ENCODE measurements at regions not wholly inside any gene's neighbourhood (a gene's known extent, or its start where the extent isn't known, plus 50 kb on each side); places are given as distances from the start of the nearest gene placed in this dataset.
"Not testable (repeated sequence)": the region's sequence is repeated elsewhere in the genome, so short reads cannot be mapped to it uniquely, and the experiment has no call there.

DNA sequence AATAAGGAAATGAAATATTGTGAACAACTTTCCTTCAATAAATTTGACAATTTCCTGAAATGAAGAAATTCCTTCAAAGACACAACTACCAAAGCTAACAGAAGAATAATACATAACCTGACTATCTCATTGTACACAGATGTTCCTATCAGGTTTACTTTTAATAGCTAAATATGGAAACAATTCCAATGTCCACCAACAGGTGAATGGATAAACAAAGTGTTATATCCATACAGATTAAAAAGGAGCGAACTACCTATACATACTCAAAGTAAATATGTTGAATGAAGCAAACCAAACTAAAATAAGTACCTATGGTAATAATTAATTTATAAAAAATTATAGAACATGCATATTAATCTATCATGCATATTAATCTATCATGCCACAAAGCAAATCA is 554.9 kb downstream of the PPP4R3C start:
- DNase-seq (ENCODE audit: extremely low read depth, low read depth, low spot score), result no peak

DNA sequence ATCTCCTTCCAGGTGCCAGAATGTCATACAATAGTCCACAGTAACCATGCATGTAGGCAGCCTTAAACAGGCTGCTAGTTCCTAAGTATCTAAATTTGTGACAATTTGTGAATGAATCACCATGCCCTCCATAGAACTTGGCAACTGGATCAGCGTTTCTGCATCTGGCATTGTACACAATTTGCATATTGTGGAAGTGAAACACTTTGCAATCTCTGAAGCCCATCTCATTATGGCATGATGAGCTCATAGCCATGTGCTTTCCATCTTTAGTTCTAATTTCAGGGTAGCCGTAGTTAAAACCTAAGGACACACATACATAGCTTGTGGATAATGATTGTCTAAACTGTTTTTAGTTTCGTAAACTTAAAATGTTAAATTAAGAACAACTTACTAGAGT is 573.6 kb downstream of the PPP4R3C start:
- DNase-seq (ENCODE audit: extremely low read depth, low read depth, low spot score), result no peak

DNA sequence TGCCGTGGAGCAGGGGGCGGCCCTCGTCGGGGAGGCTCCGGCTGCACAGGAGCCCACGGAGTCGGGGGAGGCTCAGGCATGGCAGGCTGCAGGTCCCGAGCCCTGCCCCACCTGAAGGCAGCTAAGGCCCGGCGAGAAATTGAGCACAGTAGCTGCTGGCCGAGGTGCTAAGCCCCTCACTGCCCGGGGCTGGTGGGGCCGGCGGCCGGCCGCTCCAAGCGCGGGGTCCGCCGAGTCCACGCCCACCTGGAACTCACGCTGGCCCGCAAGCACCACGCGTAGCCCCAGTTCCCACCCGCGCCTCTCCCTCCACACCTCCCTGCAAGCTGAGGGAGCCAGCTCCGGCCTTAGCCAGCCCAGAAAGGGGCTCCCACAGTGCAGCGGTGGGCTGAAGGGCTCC is 589.4 kb downstream of the PPP4R3C start:
- DNase-seq (ENCODE audit: extremely low read depth, low read depth, low spot score), result no peak

DNA sequence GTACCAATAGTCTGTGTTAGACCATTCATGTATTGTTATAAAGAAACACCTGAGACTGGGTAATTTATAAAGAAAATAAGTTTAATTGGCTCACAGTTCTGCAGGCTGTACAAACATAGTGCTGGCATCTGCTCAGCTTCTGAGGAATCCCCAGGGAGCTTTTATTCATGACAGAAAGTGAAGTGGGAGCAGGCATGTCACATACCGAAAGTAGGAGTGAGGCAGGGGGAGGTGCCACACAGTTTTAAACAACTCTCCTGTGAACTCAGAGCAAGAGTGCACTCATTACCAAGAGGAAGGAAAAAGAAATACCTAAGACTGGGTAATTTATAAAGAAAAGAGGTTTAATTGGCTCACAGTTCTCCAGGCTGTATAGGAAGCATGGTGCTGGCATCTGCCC is 591.2 kb downstream of the PPP4R3C start:
- DNase-seq (ENCODE audit: extremely low read depth, low read depth, low spot score), result no peak

DNA sequence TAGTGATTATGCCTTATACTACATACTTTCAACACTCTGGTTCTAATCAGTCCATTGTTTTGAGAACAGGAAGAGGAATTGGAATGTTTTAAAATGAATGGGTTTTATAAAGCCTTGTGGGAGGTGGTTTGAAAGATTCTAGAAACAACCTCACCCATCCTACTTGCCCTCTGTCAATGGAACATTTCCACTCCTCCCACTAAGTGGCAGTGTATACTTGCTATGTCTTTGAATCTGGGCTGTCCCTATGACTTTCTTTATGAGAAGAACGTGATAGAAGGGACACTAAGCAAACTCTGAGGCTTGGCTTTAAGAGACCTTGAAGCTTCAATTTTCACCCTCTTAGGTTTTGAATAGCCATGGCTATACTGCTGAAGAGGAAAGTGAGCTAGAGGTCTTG is 611.2 kb downstream of the PPP4R3C start:
- peak; percentile 45 for DNase-seq (ENCODE audit: extremely low read depth, low read depth, low spot score)

DNA sequence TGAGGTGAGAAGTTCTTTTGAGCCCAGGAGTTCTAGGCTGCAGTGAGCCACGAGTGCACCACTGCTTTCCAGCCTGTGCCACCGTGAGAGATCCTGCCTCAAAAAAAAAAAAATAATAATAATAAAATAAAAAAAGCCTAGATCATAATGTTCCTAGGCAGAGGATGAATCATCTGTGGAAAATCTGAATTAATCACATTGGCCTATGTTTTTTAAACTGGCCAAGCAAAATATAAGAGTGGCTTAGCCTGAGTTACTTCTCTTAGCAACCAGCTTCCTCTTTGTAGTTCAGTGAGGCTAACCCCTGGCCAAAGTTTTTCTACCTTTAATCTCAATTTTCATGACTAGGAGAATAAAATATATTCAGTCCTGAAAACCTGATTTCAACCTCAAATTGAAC is 614.6 kb downstream of the PPP4R3C start:
- no peak for DNase-seq (ENCODE audit: extremely low read depth, low read depth, low spot score)

DNA sequence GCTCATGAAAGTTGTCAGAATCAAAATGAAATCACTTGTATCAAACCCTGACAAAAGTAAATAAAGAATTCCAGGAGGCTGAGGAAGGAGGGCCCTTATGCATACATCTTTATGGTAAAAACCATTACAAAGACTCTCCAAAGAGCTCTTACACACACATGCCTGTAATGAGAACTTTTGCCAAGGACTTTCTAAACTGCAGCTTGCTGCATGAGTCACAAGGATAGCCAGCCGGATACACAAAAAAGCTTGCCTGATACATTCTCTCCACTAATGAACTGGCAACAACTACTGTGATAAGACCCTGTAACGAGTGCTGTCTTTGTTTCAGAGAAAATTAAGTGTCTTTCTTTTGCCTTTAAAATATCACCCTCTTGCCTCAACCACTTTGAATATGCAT is 618.1 kb downstream of the PPP4R3C start:
- peak; percentile 23 for DNase-seq (ENCODE audit: extremely low read depth, low read depth, low spot score)

DNA sequence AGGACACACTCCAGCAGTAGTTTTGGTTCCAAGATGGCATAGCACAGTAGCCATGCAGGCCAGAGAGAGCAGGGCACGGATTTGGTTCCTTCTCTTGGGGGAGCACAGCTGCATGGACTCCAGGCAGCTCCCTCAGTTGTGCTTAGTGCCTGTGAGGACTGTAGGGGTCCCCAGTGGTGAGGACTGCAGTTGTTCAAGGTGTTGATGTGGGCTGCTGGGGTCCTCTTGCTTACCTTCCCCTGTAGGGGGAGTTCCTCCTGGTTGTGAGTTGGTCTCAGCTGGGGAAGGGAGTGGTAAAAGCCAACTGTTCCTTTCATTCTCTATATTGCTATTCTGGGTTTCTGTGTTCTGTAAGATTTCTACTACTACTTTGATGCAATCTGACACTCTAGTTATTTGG is 606.5 kb downstream of the MAGEB5 start:
- no peak for DNase-seq (ENCODE audit: extremely low read depth, low read depth, low spot score)

DNA sequence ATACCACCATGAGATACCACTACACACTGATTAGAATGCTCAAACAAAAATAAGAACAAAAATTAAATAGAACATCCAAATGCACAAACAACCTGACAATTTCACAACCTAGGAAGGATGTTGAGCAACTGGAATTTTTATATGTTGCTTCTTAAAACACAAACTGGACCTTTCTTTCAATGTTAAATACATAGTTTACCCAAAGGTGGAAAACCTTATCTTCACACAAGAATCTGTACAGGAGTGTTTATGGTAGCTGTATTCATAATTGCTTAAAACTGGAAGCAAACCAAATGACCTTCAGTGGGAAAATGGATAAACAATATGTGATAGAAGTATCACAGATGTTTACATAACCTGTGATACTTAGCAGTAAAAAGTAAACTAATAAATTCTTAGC is 573.8 kb downstream of the MAGEB5 start:
- DNase-seq (ENCODE audit: extremely low read depth, low read depth, low spot score), result peak; percentile 10

DNA sequence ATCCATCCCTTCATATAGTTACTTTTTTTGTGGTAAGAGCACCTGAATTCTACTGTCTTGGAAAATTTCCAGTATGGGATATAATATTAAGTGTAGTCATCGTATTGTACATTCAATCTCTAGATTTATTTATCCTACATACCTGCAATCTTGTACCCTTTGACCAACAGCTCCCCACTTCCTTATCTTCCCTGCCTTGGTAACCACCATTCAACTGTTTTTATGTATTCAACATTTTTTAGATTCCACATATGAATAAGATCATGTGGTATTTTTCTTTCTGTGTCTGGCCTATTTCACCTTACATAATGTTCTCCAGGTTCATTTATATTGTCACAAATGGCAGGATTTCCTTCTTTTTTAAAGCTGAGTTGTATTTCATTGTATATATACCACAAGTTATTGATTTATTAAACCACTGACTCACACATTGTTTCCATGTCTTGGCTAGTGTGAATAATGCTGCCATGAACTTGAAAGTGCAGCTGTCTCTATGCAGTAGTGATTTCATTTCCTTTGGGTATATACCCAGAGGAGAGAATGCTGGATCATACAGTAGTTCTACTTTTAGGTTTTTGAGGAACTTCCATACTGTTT is 572.5 kb downstream of the MAGEB5 start:
- DNase-seq (ENCODE audit: extremely low read depth, low read depth, low spot score), result peak; percentile 61

DNA sequence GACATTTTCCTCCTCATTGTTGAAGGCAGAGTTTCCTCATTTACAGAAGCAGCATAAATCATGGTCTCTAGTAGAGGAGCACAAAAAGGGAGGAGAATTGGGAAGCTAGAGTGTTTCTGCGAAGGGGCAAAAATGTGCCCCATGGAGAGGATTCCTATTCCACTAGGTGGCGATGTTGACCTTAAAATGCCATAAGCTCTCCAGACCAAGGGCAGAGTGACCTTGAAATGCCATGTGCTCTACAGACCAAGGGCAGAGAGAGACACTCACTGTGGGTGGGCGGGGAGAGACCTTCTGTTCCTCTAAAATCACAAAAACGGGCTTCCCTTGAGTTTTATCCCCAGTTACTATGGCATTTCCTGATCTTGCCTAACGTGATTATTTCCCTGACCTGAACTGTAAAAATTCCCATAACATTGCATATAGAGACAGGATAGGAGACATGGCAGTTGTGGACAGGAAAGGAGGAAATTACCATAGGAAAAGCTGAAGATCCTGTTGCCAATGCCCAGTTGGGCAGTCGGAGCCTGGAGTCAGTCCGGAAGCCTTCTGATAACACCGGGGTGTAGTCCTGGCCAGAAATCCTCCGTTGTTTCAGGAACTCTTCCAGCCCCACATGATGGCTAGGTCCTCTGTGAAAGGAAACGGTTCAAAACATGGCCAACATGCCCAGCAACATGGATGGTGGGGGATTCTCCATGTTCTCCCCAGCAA is 567.7 kb downstream of the MAGEB5 start:
- peak; percentile 71 for DNase-seq (ENCODE audit: extremely low read depth, low read depth, low spot score)

DNA sequence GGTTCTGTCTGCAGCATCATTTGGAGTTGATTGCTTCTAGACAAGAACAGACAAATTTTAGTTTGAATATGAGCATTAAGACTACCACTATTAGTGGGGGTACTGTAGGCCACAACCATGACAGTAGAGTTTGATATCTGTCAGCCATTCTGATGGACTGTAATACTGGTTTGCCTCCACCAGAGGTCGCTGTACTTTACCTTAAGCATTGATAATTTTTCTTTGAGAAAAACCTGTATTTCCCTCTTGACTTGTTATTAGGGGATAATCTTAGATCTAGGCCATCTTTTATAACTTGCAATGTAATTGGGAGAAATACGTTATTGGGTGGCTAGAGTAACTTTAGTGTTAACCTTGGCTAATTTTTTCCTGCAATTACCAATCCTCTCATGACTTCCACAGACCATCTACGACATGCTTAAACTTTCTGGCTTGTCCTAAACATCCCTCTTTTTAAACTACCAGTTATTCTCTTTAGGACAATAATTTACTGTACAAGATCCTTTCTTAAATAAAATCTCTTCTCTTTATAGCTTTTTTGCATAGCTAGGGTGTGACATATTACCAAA is 562.4 kb downstream of the MAGEB5 start:
- DNase-seq (ENCODE audit: extremely low read depth, low read depth, low spot score), result no peak

DNA sequence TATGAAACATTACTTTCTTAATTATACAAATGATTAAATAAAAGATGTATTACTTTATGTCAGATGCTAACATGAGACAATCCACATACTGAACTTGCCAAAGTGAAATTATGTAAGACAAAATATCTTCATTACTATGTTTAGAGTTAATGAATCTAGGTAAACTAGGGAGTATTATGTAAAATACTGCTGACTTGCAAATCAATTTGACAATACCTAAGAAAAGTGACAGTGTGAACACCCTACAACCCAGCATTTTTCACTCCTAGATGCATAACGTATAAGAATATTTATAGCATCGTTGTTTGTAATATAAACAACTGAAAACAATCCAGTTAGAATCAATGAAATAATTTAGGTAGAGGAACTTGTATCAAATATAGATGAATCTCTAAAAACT is 546.3 kb downstream of the MAGEB5 start:
- DNase-seq (ENCODE audit: extremely low read depth, low read depth, low spot score), result no peak

DNA sequence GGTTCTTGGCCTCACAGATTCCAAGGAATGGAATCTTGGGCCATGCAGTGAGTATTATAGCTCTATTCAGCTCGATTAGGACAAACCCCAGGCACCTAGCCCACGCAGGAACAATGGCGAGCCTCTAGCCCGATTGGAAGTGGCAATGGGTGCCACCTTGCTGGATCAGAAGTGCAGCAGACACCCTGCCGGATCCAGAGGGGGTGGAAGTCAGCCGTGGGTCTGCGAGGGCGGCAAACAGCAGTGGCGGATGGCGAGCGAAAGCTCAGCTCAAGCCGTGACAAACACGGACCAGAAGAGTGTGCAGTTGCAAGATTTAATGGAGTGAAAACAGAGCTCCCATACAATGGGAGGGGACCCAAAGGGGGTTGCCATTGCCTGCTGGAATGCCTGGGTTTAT is 539.8 kb downstream of the MAGEB5 start:
- not testable (repeated sequence) for DNase-seq (ENCODE audit: extremely low read depth, low read depth, low spot score)

DNA sequence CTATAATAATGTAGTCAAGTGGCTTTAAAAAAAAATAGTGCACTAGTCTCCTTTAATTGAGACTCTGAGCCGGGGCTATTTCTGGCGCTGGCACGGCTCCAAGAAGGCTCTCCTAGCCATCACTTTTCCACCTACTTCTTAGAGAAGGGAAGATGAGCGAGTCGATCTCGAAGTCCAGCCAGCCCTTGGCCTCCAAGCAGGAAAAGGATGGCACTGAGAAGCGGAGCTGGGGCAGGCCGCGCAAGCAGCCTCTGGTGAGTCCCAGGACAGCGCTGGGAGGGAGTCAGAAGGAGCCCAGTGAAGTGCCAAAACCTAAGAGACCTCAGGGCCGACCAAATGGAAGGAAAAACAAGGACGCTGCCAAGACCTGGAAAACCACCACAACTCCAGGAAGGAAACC is 531.9 kb downstream of the MAGEB5 start:
- no peak for DNase-seq (ENCODE audit: extremely low read depth, low read depth, low spot score)

DNA sequence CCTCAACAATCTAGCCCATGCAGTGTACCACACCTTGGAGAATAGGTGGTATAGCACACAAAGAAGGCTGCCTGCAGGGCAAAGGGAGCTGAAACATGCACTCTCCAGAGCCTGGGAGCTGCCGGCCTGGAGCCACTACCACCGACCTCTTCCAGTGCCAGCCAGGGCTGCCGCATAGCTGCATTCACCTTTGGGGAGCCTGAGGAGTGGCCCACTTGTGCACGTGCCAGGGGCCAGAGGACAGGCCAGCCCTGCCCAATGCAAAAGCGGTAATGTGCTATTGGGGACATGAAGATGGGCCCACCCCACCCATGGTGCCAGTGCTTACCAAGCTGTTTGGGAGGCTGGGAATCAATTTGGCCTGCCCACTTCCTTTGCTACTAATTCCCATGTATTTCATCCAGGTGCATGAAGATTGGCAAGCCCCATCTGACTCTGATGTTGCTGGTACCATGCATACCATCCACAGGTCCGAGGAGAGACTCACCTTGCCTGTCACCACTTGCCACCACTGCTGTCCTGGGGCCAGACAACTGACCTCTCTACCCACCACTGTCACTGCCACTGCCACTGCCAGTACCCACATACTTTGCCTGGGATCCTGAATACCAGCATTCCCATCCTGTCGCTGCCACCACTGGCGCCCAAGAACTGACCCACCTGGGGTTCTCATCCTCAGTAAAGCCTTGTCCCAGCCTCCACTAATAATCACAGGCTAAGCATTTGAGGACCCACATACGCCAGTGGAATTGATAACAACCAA is 506.9 kb downstream of the MAGEB5 start:
- no peak for DNase-seq (ENCODE audit: extremely low read depth, low read depth, low spot score)

DNA sequence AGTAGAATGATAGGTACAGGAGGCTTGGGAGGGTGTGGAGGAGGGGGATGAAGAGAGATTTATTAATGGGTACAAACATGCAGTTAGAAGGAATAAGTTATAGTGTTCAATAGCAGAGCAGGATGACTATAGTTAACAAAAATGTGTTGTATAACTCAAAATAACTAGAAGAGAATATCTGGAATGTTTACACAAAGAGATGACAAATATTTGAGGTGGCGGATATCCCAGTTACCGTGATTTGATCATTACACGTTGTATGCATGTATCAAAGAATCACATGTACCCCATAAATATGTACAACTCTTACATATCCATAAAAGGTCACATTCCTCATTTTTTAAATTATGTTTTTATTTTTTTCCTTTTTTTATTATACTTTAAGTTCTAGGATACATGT is 456.6 kb downstream of the MAGEB5 start:
- DNase-seq (ENCODE audit: extremely low read depth, low read depth, low spot score), result no peak

DNA sequence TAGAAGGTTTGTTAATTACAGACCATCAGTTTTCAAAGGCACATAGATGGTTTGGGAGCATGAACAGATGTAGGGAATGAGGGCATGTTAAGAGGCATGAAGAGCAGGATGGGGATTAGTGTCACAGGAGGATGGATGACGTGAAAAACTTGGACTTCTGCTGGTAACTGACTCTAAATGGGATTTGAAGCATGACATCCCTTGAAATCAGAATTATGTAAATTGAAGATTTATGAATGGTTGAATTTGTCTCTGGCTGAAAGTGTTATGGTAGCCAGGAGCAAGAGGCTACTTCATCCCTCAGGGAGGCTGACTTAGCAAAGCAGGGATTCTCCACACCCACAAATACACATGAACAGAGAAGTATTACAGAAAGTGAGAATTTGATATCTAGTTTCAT is 454.6 kb downstream of the MAGEB5 start:
- no peak for DNase-seq (ENCODE audit: extremely low read depth, low read depth, low spot score)

DNA sequence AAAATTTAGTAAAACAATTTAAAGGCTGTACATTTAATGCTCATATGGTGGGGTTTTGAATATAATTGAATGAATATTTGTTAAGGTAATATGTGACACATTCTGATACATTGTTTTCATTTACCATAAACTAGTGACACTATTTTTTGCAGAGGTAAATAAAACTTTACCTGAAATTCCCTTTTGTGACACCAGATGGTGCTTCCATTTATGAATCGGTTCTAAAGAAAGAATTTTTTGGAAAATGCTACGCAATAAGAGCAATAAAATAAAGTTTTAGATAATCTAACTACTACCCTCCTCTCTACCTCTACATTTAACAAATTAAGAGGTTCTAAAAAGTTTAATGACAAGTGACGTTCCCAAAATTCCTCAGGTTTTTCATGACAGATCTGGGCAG is 448.9 kb downstream of the MAGEB5 start:
- no peak for DNase-seq (ENCODE audit: extremely low read depth, low read depth, low spot score)

DNA sequence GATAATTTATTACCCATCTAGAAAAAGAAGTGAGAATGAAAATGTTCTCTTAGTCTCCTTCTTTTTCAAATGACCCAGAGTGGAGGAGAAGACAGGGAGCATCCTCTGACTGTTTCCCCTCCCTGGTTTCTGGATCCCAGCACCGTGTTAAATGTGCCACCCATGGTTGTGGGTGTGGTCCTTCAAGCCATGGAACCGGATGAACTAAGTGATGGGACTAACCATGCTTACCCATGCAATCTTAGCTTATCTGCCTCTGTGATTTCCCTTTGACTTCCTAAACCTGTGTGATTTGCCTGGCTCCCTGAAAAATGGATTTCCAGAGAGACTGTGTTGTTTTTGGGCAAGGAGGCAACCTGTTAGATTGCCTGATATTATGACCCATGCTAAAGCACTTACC is 437.1 kb downstream of the MAGEB5 start:
- DNase-seq (ENCODE audit: extremely low read depth, low read depth, low spot score), result no peak

DNA sequence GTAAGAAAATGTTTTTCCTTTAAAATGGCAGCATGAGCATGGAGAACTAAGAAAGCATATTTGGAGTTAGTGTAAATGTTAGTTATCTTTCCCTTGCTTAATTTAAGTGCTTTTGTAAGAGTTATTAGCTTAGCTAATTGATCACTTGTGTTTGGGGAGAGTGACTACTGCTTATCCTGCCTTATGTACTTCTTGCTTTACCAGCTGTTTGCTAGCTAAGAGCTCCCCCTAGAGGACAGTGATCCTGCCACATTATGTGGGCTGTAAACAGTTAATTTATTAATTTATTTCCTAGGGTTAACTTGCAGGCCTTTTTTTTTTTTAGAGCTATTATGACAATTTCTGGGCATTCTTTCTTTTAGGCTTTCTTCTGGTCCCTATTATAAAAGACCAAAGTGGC is 435.8 kb downstream of the MAGEB5 start:
- no peak for DNase-seq (ENCODE audit: extremely low read depth, low read depth, low spot score)

DNA sequence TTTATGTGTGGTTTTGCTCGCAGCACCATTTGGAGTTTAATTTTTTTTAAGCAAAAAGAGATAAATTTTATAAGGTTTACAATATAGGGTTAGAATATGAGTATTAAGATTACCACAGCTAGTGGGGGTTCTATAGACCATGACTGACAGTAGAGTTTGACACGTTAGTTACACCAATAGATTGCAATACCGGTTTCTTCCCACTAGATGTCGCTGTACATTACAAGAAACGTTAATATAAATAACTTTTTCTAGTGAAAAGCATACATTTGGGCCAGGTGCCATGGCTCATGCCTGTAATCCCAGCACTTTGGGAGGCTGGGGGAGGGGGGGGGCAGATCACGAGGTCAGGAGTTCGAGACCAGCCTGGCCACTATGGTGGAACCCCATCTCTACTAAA is 433.6 kb downstream of the MAGEB5 start:
- peak; percentile 23 for DNase-seq (ENCODE audit: extremely low read depth, low read depth, low spot score)
